Heart left ventricle (tissue), 13 donors: ENCODE measurements at regions not wholly inside any gene's neighbourhood (a gene's known extent, or its start where the extent isn't known, plus 50 kb on each side); places are given as distances from the start of the nearest gene placed in this dataset.

Experiments used
- CTCF ChIP-seq, 12 donors: fragments of 200-600 bp; sonication (generic) in 4 of 12; IDR thresholded peaks; one replicate each; pipeline versions ENCODE4 v1.5.0 to v1.8.0; 2018 to 2022; ENCODE audit warnings: antibody characterized with exemption in 12 of 12, mild to moderate bottlenecking in 5 of 12
- POLR2A ChIP-seq, 2 donors: fragments of 450-650 bp; IDR thresholded peaks; one replicate each; pipeline ENCODE4 v1.6.1; 2017; ENCODE audit warnings: antibody characterized with exemption in 2 of 2, mild to moderate bottlenecking in 2 of 2, moderate library complexity in 2 of 2
- donor health status: ischemic (EF 13 %, LVEDD 7.1; RV severe dilation, severe dysfunction).
- donor health status: DM: no; HTN: yes; CAD: no.
- donor health status: DM: no; HTN: no; CAD: no.
- donor health status: ischemic (EF 25% LVEDD 6.9; RV normal size, moderate dysfunction).
- donor health status: ischemic (EF 25% LVEDD 5.7; RV mildly dilated, moderate dysfunction).
- donor health status: ischemic (EF 35%, LVEDD 5.7; RV mildly dilated, moderate dysfunction).
- donor health status: nonischemic (EF 11% LVEDD 7.7; RV severe dilation, severe dysfunction).
- donor health status: DM: yes; HTN: yes; CAD: no.
- donor health status: PGD.
- donor health status: ischemic (EF 29% LVEDD 5.4; RV normal size, mild dysfunction).
- donor health status: nonischemic (EF 23%, LVEDD 6.1; RV moderate dilation, normal function).

DNA sequence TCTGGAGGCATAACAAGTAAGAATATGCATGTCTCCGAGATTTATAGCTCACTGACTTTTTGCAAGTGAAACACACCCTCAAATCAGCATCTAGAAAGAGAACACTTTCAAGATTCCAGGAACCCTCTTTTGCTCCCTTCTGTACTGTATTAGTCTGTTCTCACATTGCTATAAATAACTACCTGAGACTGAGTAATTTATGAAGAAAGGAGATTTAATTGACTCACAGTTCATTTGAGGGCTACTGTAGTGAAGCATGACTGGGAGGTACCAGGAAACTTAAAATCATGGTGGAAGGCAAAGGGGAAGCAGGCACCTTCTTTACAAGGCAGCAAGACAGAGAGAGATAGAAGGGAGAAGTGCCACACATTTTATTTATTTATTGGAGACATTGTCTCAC is 269.9 kb downstream of the UTRN start:
- no peak for TF ChIP-seq POLR2A (IDR thresholded peaks at IDR 0.05)
- TF ChIP-seq CTCF (IDR thresholded peaks at IDR 0.05) = no peak
